Non-pigmented ciliary epithelial cell (primary cell): ENCODE measurements at regions not wholly inside any gene's neighbourhood (a gene's known extent, or its start where the extent isn't known, plus 50 kb on each side); places are given as distances from the start of the nearest gene placed in this dataset.

Experiments
- DNase-seq: peaks from one replicate; pipeline ENCODE4 v3.0.0-alpha.2; 2010; ENCODE audit warnings: low read depth

DNA sequence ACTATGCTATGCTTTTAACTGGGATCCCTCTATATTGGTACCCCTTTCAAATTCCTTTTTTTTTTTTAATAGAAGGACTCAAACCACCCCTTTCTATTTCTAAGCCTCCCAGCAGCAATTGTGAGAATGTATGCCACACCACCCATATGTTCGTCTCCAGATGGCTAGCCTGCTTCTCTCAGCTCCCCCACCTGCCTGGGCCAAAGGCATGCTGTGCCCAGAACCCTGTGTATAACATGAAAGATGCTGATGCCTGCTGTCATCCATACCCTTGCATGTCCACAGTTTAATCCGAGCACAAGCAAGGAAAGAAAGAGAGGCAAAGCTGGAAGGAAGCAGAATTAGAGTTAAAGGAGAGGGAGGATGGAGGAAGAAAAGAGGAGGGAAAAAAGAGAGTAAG is 159.5 kb upstream of the CNTN6 start:
- DNase-seq: no peak

DNA sequence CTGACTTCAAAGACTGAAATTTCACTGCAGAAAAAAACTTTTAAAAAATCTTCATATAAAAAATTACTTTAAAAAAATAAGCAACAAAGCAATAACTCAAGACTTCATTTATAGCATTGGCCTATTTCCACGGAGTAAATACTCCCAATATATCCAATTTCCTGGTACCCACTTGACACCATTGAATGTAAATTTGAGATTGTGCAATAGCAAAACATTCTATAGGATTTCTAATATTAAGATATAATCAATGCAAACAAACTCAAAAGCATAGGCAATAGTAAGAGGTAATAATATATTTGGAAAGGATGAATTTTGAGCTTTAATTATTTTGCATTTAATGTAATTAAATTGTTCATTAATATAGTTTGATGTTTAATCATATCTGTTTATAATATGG is 148.0 kb upstream of the CNTN6 start:
- no peak for DNase-seq

DNA sequence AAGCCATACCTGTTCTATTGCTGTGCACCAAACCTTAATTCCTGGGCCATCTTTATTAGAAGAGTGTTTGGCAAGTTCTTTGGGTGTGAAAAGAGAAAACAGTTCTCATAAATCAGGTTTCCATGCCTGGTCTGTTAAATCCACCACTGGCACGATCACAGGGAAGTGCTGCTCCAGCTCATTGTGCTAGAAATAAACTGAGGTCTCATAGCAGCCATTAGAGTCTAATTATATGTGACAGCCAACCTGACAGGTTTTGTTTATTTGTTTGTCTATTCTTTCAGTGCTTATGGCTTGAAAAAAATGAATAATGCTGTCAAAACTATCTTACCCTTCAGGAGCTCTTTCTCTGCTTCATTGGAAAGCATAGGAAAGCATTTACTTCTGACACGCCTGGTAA is 147.1 kb upstream of the CNTN6 start:
- no peak for DNase-seq

DNA sequence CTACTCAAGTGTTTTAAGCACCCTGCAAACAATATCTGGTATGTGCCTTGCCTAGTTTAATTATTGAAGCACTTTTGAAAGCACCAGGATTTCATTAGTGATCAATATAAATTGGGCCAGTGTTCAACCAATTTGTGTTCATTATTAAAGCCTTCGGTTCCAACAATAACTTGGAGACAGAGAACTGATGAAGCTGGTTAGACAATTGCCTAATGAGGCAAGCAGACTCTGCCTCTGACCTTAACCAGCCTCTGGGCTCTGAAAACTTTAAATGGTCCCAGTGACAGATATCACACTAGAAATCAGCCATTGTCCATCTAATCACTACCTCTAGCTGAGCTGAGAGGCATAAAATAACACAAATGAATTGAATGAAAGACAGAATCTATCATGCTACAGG is 139.9 kb upstream of the CNTN6 start:
- DNase-seq: no peak

DNA sequence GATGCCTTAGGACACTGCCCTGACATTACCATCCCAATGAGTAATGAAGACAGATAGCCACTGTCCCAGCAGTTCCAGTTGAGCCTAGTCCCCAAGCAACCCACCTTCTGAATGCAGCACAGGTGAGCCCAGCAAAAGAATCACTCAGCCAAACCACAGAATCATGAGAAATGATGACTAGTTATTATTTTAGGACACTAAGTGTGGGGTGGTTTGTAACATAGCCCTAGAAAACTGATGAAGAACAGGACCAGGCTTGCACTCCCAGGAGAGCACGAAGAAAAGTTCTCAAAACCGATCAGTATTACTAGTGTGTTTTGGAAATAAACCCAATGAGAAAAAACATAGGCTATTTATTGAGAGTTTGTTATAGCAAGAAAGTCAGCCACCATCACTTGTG is 129.6 kb upstream of the CNTN6 start:
- DNase-seq: no peak

GRCh38 chr3:963755-964154 is 129.1 kb upstream of the CNTN6 start:
- no peak for DNase-seq

GRCh38 chr3:965826-966225 is 127.0 kb upstream of the CNTN6 start:
- DNase-seq: no peak

GRCh38 chr3:966341-966740 is 126.5 kb upstream of the CNTN6 start:
- no peak for DNase-seq

GRCh38 chr3:973340-973739 is 119.5 kb upstream of the CNTN6 start:
- DNase-seq: no peak

- DNase-seq: no peak
These were observed 116.8 kb upstream of the CNTN6 start for GRCh38 chr3:976006-976405.

GRCh38 chr3:981156-981555 is 111.7 kb upstream of the CNTN6 start:
- DNase-seq: no peak

- no peak for DNase-seq
These were observed 104.0 kb upstream of the CNTN6 start for GRCh38 chr3:988785-989184.

GRCh38 chr3:992871-993270 is 100.0 kb upstream of the CNTN6 start:
- no peak for DNase-seq

GRCh38 chr3:1002010-1002409 is 90.8 kb upstream of the CNTN6 start:
- DNase-seq: no peak

GRCh38 chr3:1007866-1008265 is 85.0 kb upstream of the CNTN6 start:
- DNase-seq: peak; percentile 55

DNA sequence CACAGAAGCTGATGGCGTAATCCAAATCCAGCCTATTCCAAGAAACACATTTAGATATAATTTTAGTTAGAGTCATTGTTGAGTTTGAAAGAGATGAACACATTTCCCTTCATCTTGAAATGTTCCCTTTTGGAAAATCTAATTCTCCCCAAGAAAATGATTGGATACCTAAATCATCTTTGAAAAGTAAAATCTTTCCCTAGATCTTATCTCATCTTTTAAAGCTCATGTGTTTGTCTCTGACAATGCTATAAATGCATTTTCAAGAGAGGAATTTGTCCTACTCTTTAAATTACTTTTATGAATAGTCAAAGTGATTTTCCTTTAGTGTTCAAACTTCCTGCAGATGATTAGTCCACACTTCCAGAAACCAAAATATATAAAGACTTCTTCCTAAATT is 82.6 kb upstream of the CNTN6 start:
- DNase-seq: no peak

DNA sequence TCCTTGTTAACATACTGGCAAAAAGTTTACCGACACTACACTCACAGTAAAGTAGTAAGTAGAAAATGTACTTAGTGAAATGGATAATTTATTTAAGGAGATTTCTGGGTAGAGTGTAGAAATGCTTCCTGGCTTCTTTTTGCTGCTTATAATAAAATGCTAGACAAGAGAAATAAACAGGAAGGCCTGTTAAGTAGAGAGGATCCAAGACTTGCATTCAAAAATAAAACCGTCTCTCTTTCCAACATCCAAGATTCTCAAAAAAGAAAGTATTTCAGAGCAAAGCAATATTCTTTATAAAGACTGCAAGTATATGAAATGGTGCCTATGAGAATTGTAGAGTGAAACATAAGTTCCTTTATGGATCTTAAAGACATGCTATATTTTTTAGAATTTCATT is 77.0 kb upstream of the CNTN6 start:
- no peak for DNase-seq

- no peak for DNase-seq
These were observed 75.0 kb upstream of the CNTN6 start for GRCh38 chr3:1017870-1018269.

- DNase-seq: no peak
These were observed 73.7 kb upstream of the CNTN6 start for GRCh38 chr3:1019157-1019556.

GRCh38 chr3:1026395-1026794 is 66.4 kb upstream of the CNTN6 start:
- DNase-seq: peak; percentile 19

- DNase-seq: no peak
These were observed 56.5 kb upstream of the CNTN6 start for GRCh38 chr3:1036207-1036826.

DNA sequence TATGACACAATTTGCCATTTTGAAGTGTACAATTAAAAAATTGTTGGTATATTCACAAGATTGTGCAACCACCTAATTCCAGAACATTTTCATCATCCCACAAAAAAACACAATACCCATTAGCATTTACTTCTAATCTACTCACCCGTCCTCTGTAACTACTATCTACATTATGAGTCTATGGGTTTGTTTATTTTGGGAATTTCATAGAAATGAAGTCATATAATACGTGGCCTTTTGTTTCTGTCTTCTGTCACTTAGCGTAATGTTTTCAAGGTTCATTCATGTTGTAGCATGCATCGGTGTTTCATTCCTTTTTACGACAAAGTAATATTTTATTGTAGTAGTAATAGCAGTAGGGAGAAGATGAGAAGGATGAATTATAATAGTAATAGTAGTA is 55.2 kb upstream of the CNTN6 start:
- DNase-seq: peak; percentile 43
